Naive thymus-derived CD4-positive, alpha-beta T cell (primary cell): ENCODE measurements at regions not wholly inside any gene's neighbourhood (a gene's known extent, or its start where the extent isn't known, plus 50 kb on each side); places are given as distances from the start of the nearest gene placed in this dataset.
"Not testable (repeated sequence)": the region's sequence is repeated elsewhere in the genome, so short reads cannot be mapped to it uniquely, and the experiment has no call there.

Experiments used
- ATAC-seq: fragments of 150-1000 bp; cut with Tn5 transposase; 2 replicates; pipeline ENCODE4 v1.10.0; 2021; ENCODE audit warnings: mild to moderate bottlenecking, moderate library complexity
- CTCF ChIA-PET: fragments of 350-600 bp; sonication (Branson Sonifier 250); formaldehyde crosslinking; loops from one replicate; lab custom pipeline; 2021; ENCODE audit warnings: antibody characterized with exemption; lab: Charles Lee
- POLR2A ChIA-PET: fragments of 350-600 bp; sonication (Branson Sonifier 250); formaldehyde crosslinking; loops from one replicate; lab custom pipeline; 2021; ENCODE audit warnings: antibody characterized with exemption, inconsistent platforms; lab: Charles Lee
- DNase-seq, 9 donors: peaks; one replicate each; pipeline versions ENCODE4 v3.0.0 to v3.0.0-alpha.2; 2020 to 2022; ENCODE audit warnings: mixed read lengths in 1 of 9
- H3K27ac ChIP-seq: one replicate; pipeline ENCODE4 v1.7.0; 2013; ENCODE audit warnings: mild to moderate bottlenecking, low read depth, low read length, moderate library complexity
- H3K27me3 ChIP-seq, 2 donors: one replicate each; pipeline ENCODE4 v1.7.0; 2013; ENCODE audit warnings: low read length in 2 of 2, mild to moderate bottlenecking in 2 of 2, moderate library complexity in 2 of 2; ENCODE audit not compliant: control insufficient read depth in 2 of 2, insufficient read depth in 2 of 2
- H3K36me3 ChIP-seq, 3 experiments: 1 replicate in 2 of 3; 2 replicates in 1 of 3; pipeline ENCODE4 v1.7.0; 2013; ENCODE audit warnings: low read length in 3 of 3, mild to moderate bottlenecking in 3 of 3, moderate library complexity in 1 of 3; ENCODE audit not compliant: insufficient read depth in 3 of 3, control insufficient read depth in 2 of 3
- H3K4me1 ChIP-seq, 2 donors: one replicate each; pipeline ENCODE4 v1.7.0; 2013; ENCODE audit warnings: low read length in 2 of 2, mild to moderate bottlenecking in 2 of 2, moderate library complexity in 1 of 2; ENCODE audit not compliant: control insufficient read depth in 2 of 2, insufficient read depth in 2 of 2
- H3K4me3 ChIP-seq: 2 replicates; pipeline ENCODE4 v1.7.0; 2013; ENCODE audit warnings: mild to moderate bottlenecking, low read length
- H3K9me3 ChIP-seq, 3 experiments: 1 replicate in 2 of 3; 2 replicates in 1 of 3; pipeline ENCODE4 v1.7.0; 2013; ENCODE audit warnings: low read length in 3 of 3; ENCODE audit not compliant: control insufficient read depth in 2 of 3
- H3K27ac Mint-ChIP-seq, 9 donors: one replicate each; pipeline ENCODE4 v1.8.0; 2020 to 2022; ENCODE audit warnings: mixed read lengths in 9 of 9, mild to moderate bottlenecking in 8 of 9, moderate library complexity in 5 of 9, inconsistent platforms in 2 of 9
- H3K27me3 Mint-ChIP-seq, 5 donors: one replicate each; pipeline ENCODE4 v1.8.0; 2021 to 2022; ENCODE audit warnings: mixed read lengths in 5 of 5, mild to moderate bottlenecking in 1 of 5
- H3K36me3 Mint-ChIP-seq, 5 donors: one replicate each; pipeline ENCODE4 v1.8.0; 2020 to 2022; ENCODE audit warnings: mixed read lengths in 5 of 5, mild to moderate bottlenecking in 3 of 5, inconsistent platforms in 1 of 5
- H3K4me1 Mint-ChIP-seq, 7 donors: one replicate each; pipeline ENCODE4 v1.8.0; 2020 to 2022; ENCODE audit warnings: mixed read lengths in 7 of 7, mild to moderate bottlenecking in 3 of 7, inconsistent platforms in 1 of 7
- H3K4me3 Mint-ChIP-seq, 10 donors: one replicate each; pipeline ENCODE4 v1.8.0; 2020 to 2022; ENCODE audit warnings: mild to moderate bottlenecking in 10 of 10, mixed read lengths in 10 of 10, moderate library complexity in 6 of 10, inconsistent platforms in 2 of 10
- H3K9me3 Mint-ChIP-seq, 11 donors: one replicate each; pipeline ENCODE4 v1.8.0; 2020 to 2022; ENCODE audit warnings: mixed read lengths in 11 of 11, mild to moderate bottlenecking in 4 of 11, inconsistent platforms in 1 of 11, moderate library complexity in 1 of 11
- intact Hi-C, 2 donors: fragments of 100-400 bp; cut with micrococcal nuclease; formaldehyde crosslinking; loops; one replicate each; pipeline ENCODE4 v1.15.1; 2023

DNA sequence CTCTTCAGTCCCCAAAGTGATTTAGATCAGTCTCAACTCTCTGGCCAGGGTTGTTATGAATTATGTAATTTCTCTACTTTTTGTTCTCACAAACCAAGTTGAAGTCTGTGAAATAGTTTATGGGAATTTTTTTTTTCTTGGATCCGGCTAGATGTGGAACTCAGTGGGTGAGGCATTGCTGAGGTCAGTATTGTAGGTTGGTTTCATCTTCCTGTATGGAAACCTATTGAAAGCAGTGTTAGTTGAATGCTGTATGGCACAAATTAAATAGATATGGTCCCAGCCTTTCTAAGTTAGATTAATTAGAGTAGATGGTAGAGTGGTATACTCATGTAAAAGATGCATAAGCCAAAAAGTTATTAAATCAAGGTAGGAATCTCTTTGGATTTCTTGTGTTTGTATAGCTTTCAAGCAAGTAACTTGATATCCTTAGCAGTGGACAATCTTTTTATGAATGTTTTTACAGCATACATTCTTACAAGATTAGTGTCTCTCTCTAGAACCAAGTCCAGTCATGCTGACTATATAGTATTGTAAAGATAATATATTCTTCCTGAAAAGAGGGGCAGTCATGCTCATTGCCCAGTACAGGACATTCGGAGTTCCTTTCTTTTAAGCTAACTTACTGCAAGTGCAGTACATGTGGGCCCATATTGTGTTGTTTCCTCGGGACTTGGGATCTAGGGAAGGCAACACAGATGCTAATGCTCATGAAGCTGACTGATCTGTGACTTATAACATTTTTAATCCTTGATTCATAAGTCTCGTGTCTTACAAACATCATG is 2541.1 kb downstream of the PCDH9 start:
- ChIA-PET POLR2A (no interaction called here), CTCF (no interaction called here)
- no peaks in the 10 kb centered on the region for H3K9me3 ChIP-seq
- ATAC-seq (no peak), DNase-seq (no peak)
- Mint-ChIP-seq H3K27ac (no peak overlapping the region), H3K9me3 (peaks cover 0 to 16% (median 8%) of the 10 kb centered on the region in 11 donors), H3K36me3 (no peaks in the 10 kb centered on the region), H3K4me1 (no peaks in the 10 kb centered on the region), H3K27me3 (no peaks in the 10 kb centered on the region), H3K4me3 (no peak overlapping the region)
- H3K4me1 ChIP-seq: no peaks in the 10 kb centered on the region
- intact Hi-C loops: no loop called here
- no peak overlapping the region for H3K27ac ChIP-seq
- no peak overlapping the region for H3K4me3 ChIP-seq
- H3K27me3 ChIP-seq: no peaks in the 10 kb centered on the region
- H3K36me3 ChIP-seq: no peaks in the 10 kb centered on the region

DNA sequence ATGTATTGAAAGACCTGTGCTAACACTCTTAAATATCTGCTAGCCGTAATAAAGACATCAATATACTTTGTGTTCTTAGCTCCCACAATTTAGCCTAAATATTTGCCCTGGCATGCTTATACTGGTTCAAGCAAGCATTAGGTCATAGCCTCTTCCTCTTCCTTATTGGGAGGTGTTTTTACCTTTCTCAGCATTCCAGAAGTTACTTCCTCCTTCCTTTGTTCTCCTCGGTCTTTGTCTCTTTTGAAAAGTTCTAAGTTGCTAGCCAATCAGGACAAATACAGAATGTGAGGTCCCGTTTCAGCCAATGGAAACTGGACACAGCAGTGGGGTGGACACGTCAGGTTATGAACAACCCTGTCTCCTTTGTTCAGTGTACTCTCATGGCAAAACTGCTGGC is 2543.6 kb downstream of the PCDH9 start:
- CTCF ChIA-PET, H3K9me3 ChIP-seq, H3K27me3 Mint-ChIP-seq, intact Hi-C loops, H3K27ac Mint-ChIP-seq, H3K4me1 Mint-ChIP-seq, H3K27ac ChIP-seq, H3K4me3 ChIP-seq, DNase-seq, H3K36me3 ChIP-seq, H3K4me3 Mint-ChIP-seq, H3K36me3 Mint-ChIP-seq, POLR2A ChIA-PET, H3K27me3 ChIP-seq, ATAC-seq, H3K4me1 ChIP-seq: not testable (repeated sequence)
- peaks cover 0 to 15% (median 7%) of the 10 kb centered on the region in 11 donors for H3K9me3 Mint-ChIP-seq

DNA sequence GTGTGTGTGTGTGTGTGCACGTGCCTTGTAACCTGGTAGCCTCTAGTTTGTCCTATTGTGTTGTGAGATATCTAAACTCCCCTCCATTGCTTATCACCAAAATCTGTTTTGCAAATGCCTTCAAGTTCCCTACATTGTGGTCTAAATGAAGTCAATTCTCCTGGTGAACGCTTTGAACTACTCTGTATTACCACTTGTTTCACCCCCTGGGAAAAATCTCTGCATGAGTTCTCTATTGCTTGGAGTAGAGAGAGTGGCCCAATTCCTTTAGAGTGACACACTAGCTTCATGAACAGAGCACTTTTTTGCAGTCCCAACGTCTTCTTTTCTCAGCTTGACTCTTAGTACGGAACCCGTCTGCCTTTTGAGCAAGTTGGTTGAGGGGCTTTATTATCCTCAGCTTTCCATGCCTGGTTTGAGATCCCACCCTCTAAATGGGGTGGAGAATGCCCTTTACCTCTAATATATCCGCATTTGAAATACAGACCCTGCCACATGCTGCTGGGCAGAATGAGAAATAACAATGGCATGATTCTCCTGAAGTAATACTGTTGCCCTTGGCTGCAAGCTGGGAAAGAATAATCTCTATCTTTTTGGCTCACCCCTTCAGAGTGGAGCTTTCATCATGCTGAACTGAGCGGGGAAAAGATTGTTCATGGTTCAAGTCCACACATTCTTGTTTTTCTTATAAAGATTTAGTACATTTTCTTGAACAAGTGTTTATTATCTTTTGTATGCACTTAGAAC is 2545.3 kb downstream of the PCDH9 start:
- H3K9me3 Mint-ChIP-seq: peaks cover 0 to 15% (median 8%) of the 10 kb centered on the region in 11 donors
- intact Hi-C loops: no loop called here
- no peak overlapping the region for H3K27ac Mint-ChIP-seq
- DNase-seq (no peak), ATAC-seq (no peak)
- ChIA-PET CTCF (no interaction called here), POLR2A (no interaction called here)
- Histone ChIP-seq H3K27ac (no peak overlapping the region), H3K4me1 (no peaks in the 10 kb centered on the region), H3K4me3 (no peak overlapping the region), H3K36me3 (no peaks in the 10 kb centered on the region), H3K9me3 (no peaks in the 10 kb centered on the region), H3K27me3 (no peaks in the 10 kb centered on the region)
- no peaks in the 10 kb centered on the region for H3K4me1 Mint-ChIP-seq
- H3K36me3 Mint-ChIP-seq: no peaks in the 10 kb centered on the region
- H3K27me3 Mint-ChIP-seq: no peaks in the 10 kb centered on the region
- H3K4me3 Mint-ChIP-seq: no peak overlapping the region

DNA sequence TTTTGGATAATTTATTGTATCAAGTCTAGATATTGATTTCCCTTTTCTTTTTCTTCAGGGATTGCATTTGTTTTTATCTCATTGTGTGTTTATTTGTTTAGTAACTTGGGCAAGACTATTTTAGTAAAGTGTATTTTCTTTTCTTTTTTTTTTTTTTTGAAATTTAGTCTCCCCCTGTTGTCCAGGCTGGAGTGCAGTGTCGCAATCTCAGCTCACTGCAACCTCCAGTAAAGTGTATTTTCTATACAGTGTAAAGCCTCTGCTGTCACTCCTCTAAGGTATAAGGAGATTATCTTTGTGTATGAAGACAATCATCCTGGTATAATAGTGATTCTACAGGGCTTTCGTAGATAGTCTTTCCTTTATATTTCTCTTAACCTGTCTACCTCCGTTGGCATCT is 2546.0 kb downstream of the PCDH9 start:
- Histone ChIP-seq H3K27me3 (no peaks in the 10 kb centered on the region), H3K9me3 (no peaks in the 10 kb centered on the region), H3K4me3 (no peak overlapping the region), H3K36me3 (no peaks in the 10 kb centered on the region), H3K4me1 (no peaks in the 10 kb centered on the region), H3K27ac (no peak overlapping the region)
- Mint-ChIP-seq H3K9me3 (peaks cover 0 to 15% (median 8%) of the 10 kb centered on the region in 11 donors), H3K4me3 (no peak overlapping the region), H3K27ac (no peak overlapping the region), H3K27me3 (no peaks in the 10 kb centered on the region), H3K36me3 (no peaks in the 10 kb centered on the region), H3K4me1 (no peaks in the 10 kb centered on the region)
- no peak for DNase-seq
- ChIA-PET POLR2A (no interaction called here), CTCF (no interaction called here)
- intact Hi-C loops: no loop called here
- no peak for ATAC-seq

DNA sequence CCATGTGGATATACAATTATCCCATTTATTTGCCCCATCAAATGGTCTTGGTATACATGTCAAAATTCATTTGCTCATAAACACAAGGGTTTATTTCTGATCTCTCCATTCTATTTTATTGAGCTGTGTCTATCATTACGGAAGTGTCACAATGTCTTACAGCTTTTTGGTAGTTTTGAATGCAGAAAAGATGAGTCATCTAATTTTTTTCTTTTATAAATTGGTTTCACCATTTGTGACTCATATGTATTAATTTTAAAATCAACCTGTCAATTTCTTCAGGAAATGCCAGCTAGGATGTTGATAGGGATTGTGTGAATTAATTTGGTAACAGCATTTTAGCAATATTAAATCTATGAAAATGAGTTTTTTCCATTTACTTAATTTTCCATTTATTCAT is 2549.4 kb downstream of the PCDH9 start:
- H3K4me1 ChIP-seq: no peaks in the 10 kb centered on the region
- Mint-ChIP-seq H3K27me3 (no peaks in the 10 kb centered on the region), H3K4me3 (no peak overlapping the region), H3K36me3 (no peaks in the 10 kb centered on the region), H3K4me1 (no peaks in the 10 kb centered on the region), H3K9me3 (peaks cover 3 to 15% (median 8%) of the 10 kb centered on the region in 11 donors), H3K27ac (no peak overlapping the region)
- ChIA-PET CTCF (no interaction called here), POLR2A (no interaction called here)
- H3K9me3 ChIP-seq: no peaks in the 10 kb centered on the region
- DNase-seq: no peak
- H3K27me3 ChIP-seq: no peaks in the 10 kb centered on the region
- ATAC-seq: no peak
- no peak overlapping the region for H3K4me3 ChIP-seq
- H3K36me3 ChIP-seq: no peaks in the 10 kb centered on the region
- no peak overlapping the region for H3K27ac ChIP-seq
- intact Hi-C loops: no loop called here

DNA sequence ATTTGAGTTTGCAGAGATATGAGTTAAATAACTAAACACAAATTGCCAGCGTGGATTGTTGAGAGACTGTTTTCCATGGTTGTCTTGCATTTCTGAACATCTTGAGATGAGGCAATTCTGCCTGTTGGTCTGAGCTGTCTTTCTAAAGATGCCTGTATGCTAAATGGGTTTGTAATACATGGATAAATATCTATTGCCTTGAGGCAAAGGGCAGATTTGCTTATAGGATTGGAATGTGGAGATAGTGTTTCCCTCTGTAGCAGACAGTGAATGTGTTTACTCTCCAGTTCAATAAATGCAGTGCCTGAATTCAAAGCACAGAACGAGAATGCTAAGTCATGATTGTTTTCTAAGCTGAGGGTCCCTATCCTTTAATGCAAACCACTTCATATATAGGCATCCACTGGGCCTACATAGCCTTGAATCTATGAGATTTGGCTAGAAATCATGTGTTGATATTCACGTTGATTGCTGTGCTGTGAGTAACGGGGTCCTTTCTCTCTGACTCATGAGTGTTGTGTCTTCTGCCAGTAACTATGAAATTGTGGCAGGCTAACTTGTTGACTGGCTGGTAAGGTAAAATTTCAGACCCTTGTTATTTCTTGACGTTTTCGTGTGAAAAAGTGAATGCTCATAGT is 2554.8 kb downstream of the PCDH9 start:
- Histone ChIP-seq H3K4me3 (no peak overlapping the region), H3K9me3 (no peaks in the 10 kb centered on the region), H3K27me3 (no peaks in the 10 kb centered on the region), H3K36me3 (no peaks in the 10 kb centered on the region), H3K4me1 (no peaks in the 10 kb centered on the region), H3K27ac (no peak overlapping the region)
- no peak for DNase-seq
- Mint-ChIP-seq H3K4me3 (no peak overlapping the region), H3K27ac (no peak overlapping the region), H3K4me1 (no peaks in the 10 kb centered on the region), H3K27me3 (no peaks in the 10 kb centered on the region), H3K9me3 (peaks cover 2 to 26% (median 12%) of the 10 kb centered on the region in 11 donors), H3K36me3 (no peaks in the 10 kb centered on the region)
- CTCF ChIA-PET: no interaction called here
- no peak for ATAC-seq
- intact Hi-C loops: no loop called here
- POLR2A ChIA-PET: no interaction called here
